22Rv1 (cell line): ENCODE measurements at regions not wholly inside any gene's neighbourhood (a gene's known extent, or its start where the extent isn't known, plus 50 kb on each side); places are given as distances from the start of the nearest gene placed in this dataset.

ENCODE experiments used
- CTCF ChIP-seq: fragments of 450-650 bp; IDR thresholded peaks from 2 replicates; pipeline ENCODE4 v1.5.1; 2017; ENCODE audit warnings: mild to moderate bottlenecking
- ZFX ChIP-seq: fragments of 450-650 bp; IDR thresholded peaks from 2 replicates; pipeline ENCODE4 v1.6.1; 2017; ENCODE audit warnings: antibody characterized with exemption, borderline replicate concordance

GRCh38 chr6:74742793-74743508 lies 462.9 kb downstream of the COL12A1 start:
- TF ChIP-seq CTCF, result no peak
- no peak for TF ChIP-seq ZFX
